VCaP (cell line): ENCODE measurements at regions not wholly inside any gene's neighbourhood (a gene's known extent, or its start where the extent isn't known, plus 50 kb on each side); places are given as distances from the start of the nearest gene placed in this dataset.

Source experiments
- H3K27ac ChIP-seq: fragments of 450-650 bp; 2 replicates; pipeline ENCODE4 v1.5.1; 2017
- TF ChIP-seq, protein P1 (sequence below): fragments of 450-650 bp; conservative IDR thresholded peaks from 2 replicates; pipeline ENCODE4 v1.5.1; 2017; ENCODE audit warnings: mild to moderate bottlenecking, moderate library complexity

DNA sequence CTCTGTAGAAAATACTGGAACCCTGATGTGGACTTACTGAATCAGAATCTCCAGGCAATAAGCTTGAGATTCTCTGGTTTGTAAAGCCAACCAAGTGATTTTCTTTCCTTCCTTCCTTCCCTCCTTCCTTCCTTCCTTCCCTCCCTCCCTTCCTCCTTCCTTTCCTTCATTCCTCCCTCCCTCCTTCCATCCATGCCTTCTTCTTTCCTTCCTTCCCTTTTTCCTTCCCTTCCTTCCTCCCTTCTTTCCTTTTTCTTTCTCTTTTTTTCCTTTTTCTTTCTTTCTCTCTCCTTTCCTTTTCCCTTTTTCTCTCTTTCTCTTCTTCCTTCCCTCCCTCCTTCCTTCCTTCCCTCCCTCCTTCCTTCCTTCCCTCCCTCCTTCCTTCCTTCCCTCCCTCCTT is 450.8 kb downstream of the GRXCR1 start:
- no peak overlapping the region for H3K27ac ChIP-seq

DNA sequence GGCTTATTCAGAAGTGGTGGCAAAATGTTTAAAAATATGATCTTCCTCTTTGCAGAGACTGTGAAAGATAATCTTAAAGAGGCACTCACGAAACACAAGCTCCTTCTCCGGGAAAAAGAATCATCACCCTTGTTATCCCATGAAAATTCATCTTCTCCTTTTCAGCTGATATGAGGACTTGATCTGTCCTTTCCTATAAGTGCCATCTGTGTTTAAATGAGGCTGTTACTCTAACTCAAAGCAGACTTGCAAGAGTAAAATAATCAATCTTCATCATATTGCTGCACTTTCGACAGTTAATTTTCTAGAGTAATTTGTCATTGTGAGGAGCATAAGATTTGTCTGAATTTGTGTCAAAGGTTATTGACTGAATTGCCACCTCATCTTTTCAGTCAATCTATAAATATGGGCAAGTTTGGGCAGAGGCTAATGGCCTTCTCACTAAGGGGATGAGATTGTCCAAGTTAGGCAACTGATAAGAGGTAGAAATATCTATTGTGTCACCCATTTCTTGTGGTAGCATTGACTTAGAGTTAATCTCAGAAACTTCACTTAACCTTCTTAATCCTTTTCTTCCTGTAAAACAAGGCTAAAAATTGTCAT is 452.9 kb downstream of the GRXCR1 start:
- no peak overlapping the region for H3K27ac ChIP-seq
- TF ChIP-seq, protein P1, sequence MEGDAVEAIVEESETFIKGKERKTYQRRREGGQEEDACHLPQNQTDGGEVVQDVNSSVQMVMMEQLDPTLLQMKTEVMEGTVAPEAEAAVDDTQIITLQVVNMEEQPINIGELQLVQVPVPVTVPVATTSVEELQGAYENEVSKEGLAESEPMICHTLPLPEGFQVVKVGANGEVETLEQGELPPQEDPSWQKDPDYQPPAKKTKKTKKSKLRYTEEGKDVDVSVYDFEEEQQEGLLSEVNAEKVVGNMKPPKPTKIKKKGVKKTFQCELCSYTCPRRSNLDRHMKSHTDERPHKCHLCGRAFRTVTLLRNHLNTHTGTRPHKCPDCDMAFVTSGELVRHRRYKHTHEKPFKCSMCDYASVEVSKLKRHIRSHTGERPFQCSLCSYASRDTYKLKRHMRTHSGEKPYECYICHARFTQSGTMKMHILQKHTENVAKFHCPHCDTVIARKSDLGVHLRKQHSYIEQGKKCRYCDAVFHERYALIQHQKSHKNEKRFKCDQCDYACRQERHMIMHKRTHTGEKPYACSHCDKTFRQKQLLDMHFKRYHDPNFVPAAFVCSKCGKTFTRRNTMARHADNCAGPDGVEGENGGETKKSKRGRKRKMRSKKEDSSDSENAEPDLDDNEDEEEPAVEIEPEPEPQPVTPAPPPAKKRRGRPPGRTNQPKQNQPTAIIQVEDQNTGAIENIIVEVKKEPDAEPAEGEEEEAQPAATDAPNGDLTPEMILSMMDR = no peak

More for the DNA sequence above, 450.8 kb downstream of the GRXCR1 start:
- TF ChIP-seq, protein P1 = no peak

DNA sequence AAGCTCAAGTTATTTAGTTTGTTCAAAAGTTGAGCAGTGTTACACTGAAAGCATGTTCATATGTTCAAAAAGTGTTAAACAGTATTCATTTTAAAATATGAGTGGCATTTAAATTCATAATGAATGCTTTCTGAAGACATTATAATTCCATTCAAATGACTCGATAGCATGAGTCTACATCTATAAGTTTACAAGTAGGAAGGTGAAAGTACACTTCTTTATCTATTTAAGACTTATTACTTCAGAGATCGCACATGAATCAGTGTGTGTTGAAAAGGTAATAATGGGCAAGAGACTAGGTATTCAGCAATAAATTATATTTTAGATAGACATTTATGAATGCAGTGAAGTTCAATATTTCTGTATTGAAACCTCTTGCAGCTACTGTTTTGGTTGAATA is 456.1 kb downstream of the GRXCR1 start:
- no peak overlapping the region for H3K27ac ChIP-seq
- TF ChIP-seq, protein P1 = no peak

DNA sequence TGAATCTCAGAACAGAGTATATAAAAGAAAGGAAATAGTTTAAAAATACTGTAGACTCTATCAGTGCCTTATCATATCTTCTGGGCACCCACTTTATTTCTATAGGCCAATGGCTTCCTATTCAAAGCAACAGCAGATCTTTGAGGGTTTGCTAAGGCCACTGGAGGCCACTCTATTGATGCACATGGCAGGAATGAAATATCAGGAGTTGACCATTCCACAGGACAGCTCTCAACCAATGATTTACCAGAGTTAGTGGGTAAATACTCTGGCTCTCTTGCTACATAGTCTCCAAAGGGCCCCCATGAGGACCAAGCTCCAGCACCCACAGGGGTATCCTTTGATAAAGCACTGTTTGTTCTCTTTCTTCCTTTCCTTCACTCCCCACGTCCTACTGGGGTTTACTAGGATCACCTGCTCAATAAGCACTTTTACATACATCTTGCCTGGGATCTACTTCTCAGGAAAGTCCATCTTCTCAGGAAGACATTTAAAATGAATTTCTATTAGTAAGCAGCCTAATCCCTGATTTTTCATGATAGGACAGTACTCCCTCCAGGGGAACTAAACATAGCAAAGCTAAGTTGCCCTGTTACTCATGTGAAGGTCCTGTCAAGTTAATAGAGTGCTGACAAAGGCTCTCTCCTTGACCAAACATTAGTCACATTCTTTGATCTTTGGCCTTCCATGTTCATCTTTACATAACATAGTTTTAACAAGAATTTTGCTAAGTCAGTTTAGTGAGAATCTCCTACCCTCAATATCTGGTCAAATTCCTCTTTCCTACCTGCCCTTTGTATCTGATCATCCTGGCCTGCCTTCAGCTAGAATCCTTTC is 459.7 kb downstream of the GRXCR1 start:
- no peak overlapping the region for H3K27ac ChIP-seq
- TF ChIP-seq, protein P1 = no peak

DNA sequence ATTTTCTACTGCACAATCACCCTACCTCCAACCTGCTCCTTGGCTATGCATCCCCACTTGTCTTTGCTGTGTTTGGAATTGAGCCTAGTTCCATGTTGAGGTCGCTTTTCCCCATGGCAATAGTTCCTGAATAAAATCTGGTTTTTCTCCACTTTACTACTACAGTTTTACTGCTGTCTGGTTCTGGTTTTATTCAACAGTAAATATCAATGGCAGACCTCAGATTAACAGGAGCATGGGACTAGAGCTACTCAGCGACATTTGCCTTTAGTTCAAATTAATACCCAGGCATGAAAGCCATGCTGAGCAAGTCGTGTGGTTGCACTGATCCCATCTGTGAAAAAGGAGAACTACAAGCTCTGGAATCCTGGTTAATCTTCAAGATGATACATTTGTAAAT is 460.3 kb downstream of the GRXCR1 start:
- H3K27ac ChIP-seq = no peak overlapping the region
- TF ChIP-seq, protein P1 = no peak

DNA sequence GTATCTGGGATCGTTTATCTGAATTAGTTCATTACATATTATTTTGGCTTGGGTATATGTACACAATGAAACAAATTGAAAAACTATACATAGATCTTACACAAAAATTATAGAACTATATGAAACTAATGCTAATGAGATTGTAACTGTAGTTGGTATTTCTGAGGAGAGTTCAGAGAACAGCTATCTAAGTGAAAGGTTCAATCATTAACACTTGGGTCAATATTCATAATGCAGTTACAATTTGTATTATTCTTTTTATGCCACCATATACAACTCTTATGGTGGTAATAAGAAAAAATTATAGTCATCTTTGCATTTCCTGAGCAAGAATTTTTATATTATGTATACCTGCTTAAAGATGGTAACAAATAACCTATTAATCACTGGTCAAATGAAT is 461.0 kb downstream of the GRXCR1 start:
- TF ChIP-seq, protein P1 = no peak
- H3K27ac ChIP-seq = no peak overlapping the region

DNA sequence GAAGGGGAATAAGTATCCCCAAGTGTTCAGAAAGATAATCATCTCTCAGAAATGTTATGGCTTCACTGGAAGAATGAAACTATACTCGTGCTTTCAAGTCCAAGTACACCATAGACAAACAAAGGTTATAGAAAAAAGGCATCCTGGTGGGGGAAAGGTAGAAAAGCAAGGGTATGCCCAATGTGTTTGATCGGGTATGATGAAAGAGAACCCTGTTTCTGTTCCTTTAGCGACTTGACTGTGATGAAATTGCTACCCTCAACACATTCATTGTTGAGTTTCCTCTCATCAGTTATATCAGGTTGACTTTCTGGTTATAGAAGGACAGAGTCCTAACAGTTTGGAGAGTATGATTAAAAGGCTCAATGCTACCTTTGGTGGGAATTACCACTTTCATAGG is 464.3 kb downstream of the GRXCR1 start:
- no peak overlapping the region for H3K27ac ChIP-seq
- TF ChIP-seq, protein P1 = no peak
